OCI-LY3 (cell line): ENCODE measurements at regions not wholly inside any gene's neighbourhood (a gene's known extent, or its start where the extent isn't known, plus 50 kb on each side); places are given as distances from the start of the nearest gene placed in this dataset.
"Not testable (repeated sequence)": the region's sequence is repeated elsewhere in the genome, so short reads cannot be mapped to it uniquely, and the experiment has no call there.

ENCODE experiments used
- EZH2phosphoT487 ChIP-seq: fragments of 200-600 bp; shearing (Covaris generic); IDR thresholded peaks from 2 replicates; pipeline ENCODE4 v1.6.1; 2018; ENCODE audit warnings: antibody characterized with exemption, mixed run types, low read depth
- TF ChIP-seq, protein P1 (sequence below): fragments of 200-600, 300-600 bp; sonication (generic); IDR thresholded peaks from 2 replicates; pipeline ENCODE4 v1.5.1; 2014; ENCODE audit warnings: antibody characterized with exemption, low read length, low read depth

DNA sequence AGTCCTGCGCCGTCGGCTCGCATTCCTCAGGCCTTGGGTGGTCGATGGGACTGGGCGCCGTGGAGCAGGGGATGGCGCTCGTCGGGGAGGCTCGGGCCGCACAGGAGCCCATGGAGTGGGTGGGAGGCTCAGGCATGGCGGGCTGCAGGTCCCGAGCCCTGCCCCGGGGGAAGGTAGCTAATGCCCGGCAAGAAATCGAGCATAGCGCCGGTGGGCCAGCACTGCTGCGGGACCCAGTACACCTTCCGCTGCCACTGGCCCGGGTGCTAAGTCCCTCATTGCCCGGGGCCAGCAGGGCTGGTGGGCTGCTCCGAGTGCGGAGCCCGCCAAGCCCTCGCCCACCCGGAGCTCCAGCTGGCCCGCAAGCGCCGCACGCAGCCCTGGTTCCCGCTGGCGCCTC is 122.8 kb downstream of the UFM1 start:
- TF ChIP-seq, protein P1, sequence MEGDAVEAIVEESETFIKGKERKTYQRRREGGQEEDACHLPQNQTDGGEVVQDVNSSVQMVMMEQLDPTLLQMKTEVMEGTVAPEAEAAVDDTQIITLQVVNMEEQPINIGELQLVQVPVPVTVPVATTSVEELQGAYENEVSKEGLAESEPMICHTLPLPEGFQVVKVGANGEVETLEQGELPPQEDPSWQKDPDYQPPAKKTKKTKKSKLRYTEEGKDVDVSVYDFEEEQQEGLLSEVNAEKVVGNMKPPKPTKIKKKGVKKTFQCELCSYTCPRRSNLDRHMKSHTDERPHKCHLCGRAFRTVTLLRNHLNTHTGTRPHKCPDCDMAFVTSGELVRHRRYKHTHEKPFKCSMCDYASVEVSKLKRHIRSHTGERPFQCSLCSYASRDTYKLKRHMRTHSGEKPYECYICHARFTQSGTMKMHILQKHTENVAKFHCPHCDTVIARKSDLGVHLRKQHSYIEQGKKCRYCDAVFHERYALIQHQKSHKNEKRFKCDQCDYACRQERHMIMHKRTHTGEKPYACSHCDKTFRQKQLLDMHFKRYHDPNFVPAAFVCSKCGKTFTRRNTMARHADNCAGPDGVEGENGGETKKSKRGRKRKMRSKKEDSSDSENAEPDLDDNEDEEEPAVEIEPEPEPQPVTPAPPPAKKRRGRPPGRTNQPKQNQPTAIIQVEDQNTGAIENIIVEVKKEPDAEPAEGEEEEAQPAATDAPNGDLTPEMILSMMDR, result not testable (repeated sequence)
- not testable (repeated sequence) for TF ChIP-seq EZH2phosphoT487
